Keratinocyte (primary cell): ENCODE measurements at regions not wholly inside any gene's neighbourhood (a gene's known extent, or its start where the extent isn't known, plus 50 kb on each side); places are given as distances from the start of the nearest gene placed in this dataset.

Source experiments
- CTCF ChIP-seq, 3 experiments: IDR thresholded peaks in 1 of 3; conservative IDR thresholded peaks in 1 of 3; optimal IDR thresholded peaks in 1 of 3; 2 replicates in 2 of 3; 3 replicates in 1 of 3; pipeline versions ENCODE3 to v1.5.1; 2011; ENCODE audit warnings: low read length in 3 of 3, mild to moderate bottlenecking in 3 of 3, moderate library complexity in 2 of 3, control low read depth in 1 of 3, inconsistent platforms in 1 of 3; ENCODE audit not compliant: insufficient read depth in 2 of 3; ENCODE audit errors: extremely low read depth in 1 of 3
- EZH2 ChIP-seq: IDR thresholded peaks from one replicate; pipeline ENCODE4 v1.6.1; 2012; ENCODE audit warnings: inconsistent platforms, mild to moderate bottlenecking, low read length, moderate library complexity

- no peak for TF ChIP-seq CTCF (optimal IDR thresholded peaks at IDR 0.05 in 1 of 3, IDR thresholded peaks at IDR 0.05 in 1 of 3, conservative IDR thresholded peaks at IDR 0.05 in 1 of 3; ENCODE audit: extremely low read depth in 1 of 3, insufficient read depth in 2 of 3, low read length in 3 of 3)
- no peak for TF ChIP-seq EZH2
Measured at GRCh38 chr11:116644201-116644940, 128.4 kb downstream of the BUD13 start.
